ENCODE measurements at regions not wholly inside any gene's neighbourhood (a gene's known extent, or its start where the extent isn't known, plus 50 kb on each side); places are given as distances from the start of the nearest gene placed in this dataset.

GRCh38 chr9:118527261-118527660 lies 823.1 kb downstream of the TLR4 start:
- H3K4me1 Mint-ChIP-seq = no peaks in the 10 kb centered on the region
- H3K27ac ChIP-seq (ENCODE audit: low read depth, low read length) = no peak overlapping the region
- no peak overlapping the region for H3K27ac Mint-ChIP-seq
- H3K36me3 ChIP-seq (ENCODE audit: insufficient read depth, low read length) = no peaks in the 10 kb centered on the region
- no peaks in the 10 kb centered on the region for H3K4me1 ChIP-seq (ENCODE audit: insufficient read depth, low read length)
- peaks cover 0 to 18% (median 3%) of the 10 kb centered on the region in 8 donors for H3K9me3 Mint-ChIP-seq
- intact Hi-C loops (cut with micrococcal nuclease) = no loop called here
- H3K27me3 ChIP-seq (ENCODE audit: insufficient read depth, low read length) = no peaks in the 10 kb centered on the region
- DNase-seq = no peak
- H3K4me3 ChIP-seq (ENCODE audit: low read length in 2 of 2) = no peak overlapping the region
- no peaks in the 10 kb centered on the region for H3K36me3 Mint-ChIP-seq
- H3K4me3 Mint-ChIP-seq = no peak overlapping the region
- H3K9me3 ChIP-seq (ENCODE audit: control insufficient read depth in 1 of 2, low read length in 2 of 2) = no peaks in the 10 kb centered on the region
- H3K27me3 Mint-ChIP-seq = no peaks in the 10 kb centered on the region
- CTCF ChIA-PET (ENCODE audit: partially characterized antibody) = no interaction called here
- POLR2A ChIA-PET (ENCODE audit: partially characterized antibody) = no interaction called here

GRCh38 chr9:118529210-118529609 lies 825.0 kb downstream of the TLR4 start:
- ChIA-PET CTCF (ENCODE audit: partially characterized antibody) (interaction anchor here (0.6 kb wide), 1 partner anchor 17 kb away, joined by 3 read pairs; no protein-coding TSS in a partner anchor), POLR2A (ENCODE audit: partially characterized antibody) (no interaction called here)
- no peaks in the 10 kb centered on the region for H3K27me3 ChIP-seq (ENCODE audit: insufficient read depth, low read length)
- H3K4me1 ChIP-seq (ENCODE audit: insufficient read depth, low read length) = no peaks in the 10 kb centered on the region
- H3K27ac ChIP-seq (ENCODE audit: low read depth, low read length) = no peak overlapping the region
- Mint-ChIP-seq H3K4me1 (no peaks in the 10 kb centered on the region), H3K36me3 (no peaks in the 10 kb centered on the region), H3K27ac (no peak overlapping the region), H3K9me3 (peaks cover 0 to 17% (median 0%) of the 10 kb centered on the region in 8 donors), H3K4me3 (no peak overlapping the region), H3K27me3 (no peaks in the 10 kb centered on the region)
- H3K9me3 ChIP-seq (ENCODE audit: control insufficient read depth in 1 of 2, low read length in 2 of 2) = no peaks in the 10 kb centered on the region
- DNase-seq = no peak
- H3K4me3 ChIP-seq (ENCODE audit: low read length in 2 of 2) = no peak overlapping the region
- intact Hi-C loops (cut with micrococcal nuclease) = no loop called here
- no peaks in the 10 kb centered on the region for H3K36me3 ChIP-seq (ENCODE audit: insufficient read depth, low read length)

GRCh38 chr9:118529624-118530214 lies 825.5 kb downstream of the TLR4 start:
- DNase-seq = no peak
- Mint-ChIP-seq H3K4me1 (no peaks in the 10 kb centered on the region), H3K9me3 (peaks cover 0 to 22% (median 0%) of the 10 kb centered on the region in 8 donors), H3K4me3 (no peak overlapping the region), H3K36me3 (no peaks in the 10 kb centered on the region), H3K27me3 (no peaks in the 10 kb centered on the region), H3K27ac (no peak overlapping the region)
- intact Hi-C loops (cut with micrococcal nuclease) = loop anchor here (10.0 kb wide), 1 partner anchor 65 kb away; no protein-coding TSS in a partner anchor
- Histone ChIP-seq H3K36me3 (ENCODE audit: insufficient read depth, low read length) (no peaks in the 10 kb centered on the region), H3K4me3 (ENCODE audit: low read length in 2 of 2) (no peak overlapping the region), H3K27ac (ENCODE audit: low read depth, low read length) (no peak overlapping the region), H3K9me3 (ENCODE audit: control insufficient read depth in 1 of 2, low read length in 2 of 2) (no peaks in the 10 kb centered on the region), H3K4me1 (ENCODE audit: insufficient read depth, low read length) (no peaks in the 10 kb centered on the region), H3K27me3 (ENCODE audit: insufficient read depth, low read length) (no peaks in the 10 kb centered on the region)
- CTCF ChIA-PET (ENCODE audit: partially characterized antibody) = no interaction called here
- POLR2A ChIA-PET (ENCODE audit: partially characterized antibody) = no interaction called here

DNA sequence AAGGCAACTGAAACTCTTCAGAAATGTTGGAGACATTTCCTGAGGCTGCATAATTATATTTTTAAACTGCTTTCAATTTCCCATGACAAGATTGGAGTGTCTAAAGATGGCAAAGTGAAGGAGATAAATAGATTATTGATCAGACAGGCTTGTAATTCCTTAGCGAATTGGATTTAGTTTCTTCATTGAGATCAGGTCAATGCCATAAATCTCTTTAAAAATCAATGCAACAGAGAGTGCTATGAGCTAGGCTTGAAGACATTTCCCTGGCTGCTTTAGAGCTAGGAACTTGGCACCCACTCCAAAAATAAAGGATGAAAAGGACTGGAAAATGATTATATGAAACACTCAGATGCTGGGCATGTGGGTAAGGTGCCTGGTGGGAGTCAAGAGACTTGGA lies 828.4 kb downstream of the TLR4 start:
- Histone ChIP-seq H3K27me3 (ENCODE audit: insufficient read depth, low read length) (no peaks in the 10 kb centered on the region), H3K4me3 (ENCODE audit: low read length in 2 of 2) (no peak overlapping the region), H3K4me1 (ENCODE audit: insufficient read depth, low read length) (no peaks in the 10 kb centered on the region), H3K27ac (ENCODE audit: low read depth, low read length) (no peak overlapping the region), H3K36me3 (ENCODE audit: insufficient read depth, low read length) (no peaks in the 10 kb centered on the region), H3K9me3 (ENCODE audit: control insufficient read depth in 1 of 2, low read length in 2 of 2) (no peaks in the 10 kb centered on the region)
- H3K4me1 Mint-ChIP-seq = no peaks in the 10 kb centered on the region
- no peaks in the 10 kb centered on the region for H3K27me3 Mint-ChIP-seq
- H3K4me3 Mint-ChIP-seq = no peak overlapping the region
- no peak for DNase-seq
- ChIA-PET POLR2A (ENCODE audit: partially characterized antibody) (no interaction called here), CTCF (ENCODE audit: partially characterized antibody) (no interaction called here)
- H3K9me3 Mint-ChIP-seq = peaks cover 0 to 30% (median 1%) of the 10 kb centered on the region in 8 donors
- intact Hi-C loops (cut with micrococcal nuclease) = loop anchor here (10.0 kb wide), 1 partner anchor 62 kb away; no protein-coding TSS in a partner anchor
- H3K27ac Mint-ChIP-seq = no peak overlapping the region
- H3K36me3 Mint-ChIP-seq = no peaks in the 10 kb centered on the region

DNA sequence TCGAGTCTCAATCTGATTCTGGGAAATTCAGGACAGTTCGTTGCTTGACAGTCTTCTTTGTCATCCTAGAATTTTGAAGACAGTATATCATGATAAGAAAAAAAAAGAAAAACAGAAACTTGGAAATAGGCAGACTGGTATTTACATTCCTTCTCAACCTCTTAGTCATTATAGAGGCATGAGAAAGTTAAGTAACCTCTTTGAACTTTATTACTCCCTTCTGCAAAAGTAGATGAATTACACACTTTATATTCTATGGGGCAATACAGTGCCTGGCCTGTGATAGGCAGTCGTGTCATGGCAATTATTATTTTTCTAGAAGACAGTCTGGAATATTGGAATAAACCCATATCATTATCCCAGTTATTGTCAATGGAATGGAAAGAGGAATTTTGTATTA lies 828.9 kb downstream of the TLR4 start:
- ChIA-PET POLR2A (ENCODE audit: partially characterized antibody) (no interaction called here), CTCF (ENCODE audit: partially characterized antibody) (no interaction called here)
- Mint-ChIP-seq H3K27me3 (no peaks in the 10 kb centered on the region), H3K4me1 (no peaks in the 10 kb centered on the region), H3K27ac (no peak overlapping the region), H3K9me3 (peaks cover 0 to 30% (median 1%) of the 10 kb centered on the region in 8 donors), H3K4me3 (no peak overlapping the region), H3K36me3 (no peaks in the 10 kb centered on the region)
- H3K36me3 ChIP-seq (ENCODE audit: insufficient read depth, low read length) = no peaks in the 10 kb centered on the region
- H3K4me3 ChIP-seq (ENCODE audit: low read length in 2 of 2) = no peak overlapping the region
- H3K4me1 ChIP-seq (ENCODE audit: insufficient read depth, low read length) = no peaks in the 10 kb centered on the region
- no peak for DNase-seq
- no peaks in the 10 kb centered on the region for H3K27me3 ChIP-seq (ENCODE audit: insufficient read depth, low read length)
- no peaks in the 10 kb centered on the region for H3K9me3 ChIP-seq (ENCODE audit: control insufficient read depth in 1 of 2, low read length in 2 of 2)
- H3K27ac ChIP-seq (ENCODE audit: low read depth, low read length) = no peak overlapping the region
- intact Hi-C loops (cut with micrococcal nuclease) = loop anchor here (10.0 kb wide), 1 partner anchor 62 kb away; no protein-coding TSS in a partner anchor

DNA sequence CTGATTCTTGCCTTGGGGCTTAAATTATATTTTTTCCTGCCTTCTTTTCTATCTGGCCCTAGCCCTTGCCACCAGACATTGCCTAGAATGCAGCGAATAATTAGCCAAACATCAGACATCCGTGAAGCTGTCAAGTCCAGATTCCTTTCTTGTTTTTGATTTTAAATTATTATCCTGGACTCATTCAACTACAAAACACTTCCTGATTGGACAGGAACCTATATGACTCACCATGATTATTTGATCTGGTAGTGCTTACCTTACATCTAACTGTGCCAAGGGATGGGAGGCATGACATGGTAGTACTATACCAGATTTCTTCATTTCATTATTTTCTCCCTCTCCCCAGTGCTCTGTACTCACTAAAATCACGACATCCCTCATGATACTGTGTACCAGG lies 829.6 kb downstream of the TLR4 start:
- H3K4me1 Mint-ChIP-seq = no peaks in the 10 kb centered on the region
- Histone ChIP-seq H3K4me1 (ENCODE audit: insufficient read depth, low read length) (no peaks in the 10 kb centered on the region), H3K9me3 (ENCODE audit: control insufficient read depth in 1 of 2, low read length in 2 of 2) (no peaks in the 10 kb centered on the region), H3K27me3 (ENCODE audit: insufficient read depth, low read length) (no peaks in the 10 kb centered on the region), H3K36me3 (ENCODE audit: insufficient read depth, low read length) (no peaks in the 10 kb centered on the region), H3K27ac (ENCODE audit: low read depth, low read length) (no peak overlapping the region), H3K4me3 (ENCODE audit: low read length in 2 of 2) (no peak overlapping the region)
- ChIA-PET POLR2A (ENCODE audit: partially characterized antibody) (no interaction called here), CTCF (ENCODE audit: partially characterized antibody) (no interaction called here)
- intact Hi-C loops (cut with micrococcal nuclease) = loop anchor here (10.0 kb wide), 1 partner anchor 61 kb away; no protein-coding TSS in a partner anchor
- H3K36me3 Mint-ChIP-seq = no peaks in the 10 kb centered on the region
- no peak for DNase-seq
- H3K27me3 Mint-ChIP-seq = no peaks in the 10 kb centered on the region
- peaks cover 0 to 30% (median 1%) of the 10 kb centered on the region in 8 donors for H3K9me3 Mint-ChIP-seq
- no peak overlapping the region for H3K27ac Mint-ChIP-seq
- H3K4me3 Mint-ChIP-seq = no peak overlapping the region

DNA sequence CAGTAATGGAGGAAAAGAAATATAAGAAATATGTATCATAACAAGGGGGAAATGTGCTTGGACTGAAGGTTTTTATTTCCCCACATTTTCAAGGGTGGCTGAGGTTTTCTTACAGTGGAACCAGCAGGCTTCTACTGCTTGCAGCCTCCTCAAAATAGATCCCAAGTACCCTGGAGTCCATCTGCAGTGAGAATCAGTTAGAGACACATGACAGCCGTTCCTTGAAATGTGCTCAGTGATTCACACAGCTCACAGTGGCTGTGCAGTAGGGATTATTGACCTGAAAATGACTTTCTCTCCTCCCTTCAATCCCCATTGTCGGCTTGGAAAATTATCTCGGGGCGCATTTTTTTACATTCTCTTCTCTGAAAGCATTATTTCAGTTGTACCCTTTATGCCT lies 832.0 kb downstream of the TLR4 start:
- ChIA-PET CTCF (ENCODE audit: partially characterized antibody) (no interaction called here), POLR2A (ENCODE audit: partially characterized antibody) (no interaction called here)
- Histone ChIP-seq H3K9me3 (ENCODE audit: control insufficient read depth in 1 of 2, low read length in 2 of 2) (no peaks in the 10 kb centered on the region), H3K4me1 (ENCODE audit: insufficient read depth, low read length) (no peaks in the 10 kb centered on the region), H3K4me3 (ENCODE audit: low read length in 2 of 2) (no peak overlapping the region), H3K27me3 (ENCODE audit: insufficient read depth, low read length) (no peaks in the 10 kb centered on the region), H3K36me3 (ENCODE audit: insufficient read depth, low read length) (no peaks in the 10 kb centered on the region), H3K27ac (ENCODE audit: low read depth, low read length) (no peak overlapping the region)
- Mint-ChIP-seq H3K4me3 (no peak overlapping the region), H3K27ac (no peak overlapping the region), H3K27me3 (no peaks in the 10 kb centered on the region), H3K4me1 (no peaks in the 10 kb centered on the region), H3K36me3 (no peaks in the 10 kb centered on the region), H3K9me3 (peaks cover 0 to 17% (median 2%) of the 10 kb centered on the region in 8 donors)
- no peak for DNase-seq
- intact Hi-C loops (cut with micrococcal nuclease) = loop anchor here (10.0 kb wide), 1 partner anchor 59 kb away; no protein-coding TSS in a partner anchor

Data from CD4-positive, alpha-beta memory T cell (primary cell).